ENCODE measurements at regions not wholly inside any gene's neighbourhood (a gene's known extent, or its start where the extent isn't known, plus 50 kb on each side); places are given as distances from the start of the nearest gene placed in this dataset.

- TF ChIP-seq POLR2A (IDR thresholded peaks at IDR 0.05) (no peak), POLR2AphosphoS5 (IDR thresholded peaks at IDR 0.05) (no peak)
These were observed 54.0 kb upstream of the MAP3K1 start for GRCh38 chr5:56761151-56761885.

Measured in suprapubic skin (tissue), 4 donors.